ENCODE measurements at regions not wholly inside any gene's neighbourhood (a gene's known extent, or its start where the extent isn't known, plus 50 kb on each side); places are given as distances from the start of the nearest gene placed in this dataset.

GRCh38 chr3:22585504-22585903, 617.6 kb upstream of the UBE2E2 start:
- H3K56ac ChIP-seq (replicated peaks; ENCODE audit: insufficient read length, low read depth, low read length) = no peak overlapping the region
- FAIRE-seq = no peak
- H3K79me1 ChIP-seq (ENCODE audit: low read depth, low read length) = no peaks in the 10 kb centered on the region
- H3K23ac ChIP-seq (ENCODE audit: insufficient read length) = no peak overlapping the region
- no peak overlapping the region for H3K18ac ChIP-seq (ENCODE audit: extremely low read depth, low read length)
- 0 out of 2 replicates have a peak overlapping the region, but pooled peaks have one; percentile 27 for H2AFZ ChIP-seq (ENCODE audit: low read length)
- no peak overlapping the region for H2BK12ac ChIP-seq (ENCODE audit: low read depth, low read length)
- no peak overlapping the region for H3K9ac ChIP-seq (replicated peaks in 1 of 4; ENCODE audit: extremely low read depth in 1 of 4, low read depth in 3 of 4, low read length in 3 of 4)
- 97% methylated on average over 2 of the region's 2 CpGs; no CpG with 5 or more reads in 1 of the 2 experiments for WGBS, 2 experiments (ENCODE audit: extremely low coverage in 1 of 2, insufficient coverage in 1 of 2, insufficient read length in 1 of 2, insufficient replicate concordance in 2 of 2, low coverage in 1 of 2, low lambda C conversion rate in 2 of 2, missing lambda C conversion rate in 1 of 2)
- no peak overlapping the region for H4K5ac ChIP-seq (ENCODE audit: insufficient read length, low read depth, low read length)
- H4K20me1 ChIP-seq (replicated peaks in 1 of 2; ENCODE audit: control insufficient read depth in 1 of 2, insufficient read depth in 2 of 2, low read length in 2 of 2) = no peaks in the 10 kb centered on the region
- ChIA-PET CTCF (ENCODE audit: partially characterized antibody) (interaction anchor here (1.0 to 1.5 kb wide), 2 partner anchors 12 to 40 kb away, joined by 3 read pairs; no protein-coding TSS in a partner anchor), POLR2A (ENCODE audit: partially characterized antibody) (no interaction called here)
- no peak overlapping the region for H4K91ac ChIP-seq (replicated peaks; ENCODE audit: insufficient read length, low read length)
- DNase-seq (ENCODE audit: low read depth in 1 of 2, low spot score in 2 of 2) = no peak
- no peak overlapping the region for H2BK5ac ChIP-seq (ENCODE audit: low read depth, low read length)
- H3K4ac ChIP-seq (replicated peaks; ENCODE audit: insufficient read length, low read depth, low read length) = no peak overlapping the region
- H3K36me3 ChIP-seq (ENCODE audit: control insufficient read depth in 2 of 4, insufficient read depth in 4 of 4, low read length in 3 of 4) = no peaks in the 10 kb centered on the region
- H3K23me2 ChIP-seq (ENCODE audit: low read depth, low read length) = no peaks in the 10 kb centered on the region
- H3K9me3 ChIP-seq (ENCODE audit: insufficient read depth in 2 of 2, low read depth in 1 of 2, low read length in 1 of 2) = no peaks in the 10 kb centered on the region
- no peak overlapping the region for H2BK120ac ChIP-seq (replicated peaks; ENCODE audit: low read depth, low read length)
- H2BK20ac ChIP-seq (ENCODE audit: low read length) = no peak overlapping the region
- no peak overlapping the region for H4K8ac ChIP-seq (ENCODE audit: extremely low read depth, insufficient read depth, low read length)
- H3K79me2 ChIP-seq (ENCODE audit: control insufficient read depth in 1 of 2, insufficient read depth in 2 of 2, low read length in 2 of 2) = no peaks in the 10 kb centered on the region
- no peak overlapping the region for H3K4me3 ChIP-seq (ENCODE audit: extremely low read depth in 1 of 4, insufficient read depth in 2 of 4, low read depth in 3 of 4, low read length in 4 of 4)
- H3K4me2 ChIP-seq (ENCODE audit: insufficient read depth in 1 of 2, low read depth in 2 of 2, low read length in 2 of 2) = no peak overlapping the region
- no peak overlapping the region for H3K14ac ChIP-seq (ENCODE audit: insufficient read length)
- no peak overlapping the region for H2AK5ac ChIP-seq (ENCODE audit: low read depth, low read length)
- H3K27me3 ChIP-seq (replicated peaks in 1 of 4; ENCODE audit: control insufficient read depth in 3 of 4, extremely low read depth in 1 of 4, insufficient read depth in 3 of 4, low read length in 3 of 4) = no peaks in the 10 kb centered on the region
- no peaks in the 10 kb centered on the region for H3K4me1 ChIP-seq (replicated peaks in 1 of 4; ENCODE audit: control insufficient read depth in 3 of 4, insufficient read depth in 4 of 4, low read length in 3 of 4)
- H2BK15ac ChIP-seq (ENCODE audit: low read length) = no peak overlapping the region
- H3K27ac ChIP-seq (ENCODE audit: low read depth, low read length) = no peak overlapping the region
- TF ChIP-seq KDM1A (IDR thresholded peaks at IDR 0.05; ENCODE audit: borderline replicate concordance, low read length) (no peak), CTCF (IDR thresholded peaks at IDR 0.05; ENCODE audit: control extremely low read depth in 1 of 3, insufficient read depth in 1 of 3, low read depth in 1 of 3, low read length in 3 of 3) (no peak), RFX5 (IDR thresholded peaks at IDR 0.05; ENCODE audit: borderline replicate concordance, low read depth, low read length) (no peak), TAF7 (optimal IDR thresholded peaks at IDR 0.05; ENCODE audit: borderline replicate concordance, low read depth, low read length) (no peak), SUZ12 (IDR thresholded peaks at IDR 0.05; ENCODE audit: low read length) (no peak), CBX8 (IDR thresholded peaks at IDR 0.05; ENCODE audit: borderline replicate concordance, low read depth, low read length) (no peak), MAX (IDR thresholded peaks at IDR 0.05) (no peak)
- TF ChIP-seq, protein P1, sequence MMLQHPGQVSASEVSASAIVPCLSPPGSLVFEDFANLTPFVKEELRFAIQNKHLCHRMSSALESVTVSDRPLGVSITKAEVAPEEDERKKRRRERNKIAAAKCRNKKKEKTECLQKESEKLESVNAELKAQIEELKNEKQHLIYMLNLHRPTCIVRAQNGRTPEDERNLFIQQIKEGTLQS (IDR thresholded peaks at IDR 0.05; ENCODE audit: insufficient read depth, low read depth, low read length) = no peak

All from H1 (cell line).